Cardiac muscle cell (in vitro differentiated cells and primary cell): ENCODE measurements at regions not wholly inside any gene's neighbourhood (a gene's known extent, or its start where the extent isn't known, plus 50 kb on each side); places are given as distances from the start of the nearest gene placed in this dataset.

Experiments
- DNase-seq, 2 donors: peaks; one replicate each; pipeline versions ENCODE4 v3.0.0 to v3.0.0-alpha.2; 2010 to 2017; ENCODE audit warnings: low read depth in 1 of 2, low spot score in 1 of 2
- H3K27ac ChIP-seq: fragments of 200-600 bp; sonication (generic); 2 replicates; pipeline ENCODE4 v1.5.1; 2016
- H3K27me3 ChIP-seq: fragments of 200-600 bp; sonication (generic); 2 replicates; pipeline ENCODE4 v1.6.0; 2016; ENCODE audit warnings: control low read depth
- H3K36me3 ChIP-seq: fragments of 200-600 bp; sonication (generic); 2 replicates; pipeline ENCODE4 v1.5.1; 2016; ENCODE audit warnings: control low read depth
- H3K4me1 ChIP-seq: fragments of 200-600 bp; sonication (generic); 2 replicates; pipeline ENCODE4 v1.8.1; 2017; ENCODE audit warnings: low read depth, mild to moderate bottlenecking, mixed run types
- H3K4me3 ChIP-seq: fragments of 200-600 bp; sonication (generic); 2 replicates; pipeline ENCODE4 v1.5.1; 2016; ENCODE audit warnings: mild to moderate bottlenecking
- H3K9me3 ChIP-seq: fragments of 200-600 bp; sonication (generic); 2 replicates; pipeline ENCODE4 v1.5.1; 2017; ENCODE audit warnings: low read depth, mild to moderate bottlenecking, control low read depth
- CTCF ChIP-seq: IDR thresholded peaks from 2 replicates; pipeline ENCODE4 v1.5.1; 2012; ENCODE audit warnings: low read depth, mild to moderate bottlenecking, low read length

GRCh38 chr1:79188337-79188736 lies 181.8 kb upstream of the ADGRL4 start:
- Histone ChIP-seq H3K27ac (no peak overlapping the region), H3K4me1 (no peaks in the 10 kb centered on the region)
- DNase-seq: peak in 1 of 2 donors; percentile 50

GRCh38 chr1:79186260-79186659 lies 179.7 kb upstream of the ADGRL4 start:
- no peaks in the 10 kb centered on the region for H3K4me1 ChIP-seq
- H3K36me3 ChIP-seq: no peaks in the 10 kb centered on the region
- no peak overlapping the region for H3K4me3 ChIP-seq
- TF ChIP-seq CTCF: no peak
- H3K9me3 ChIP-seq: no peaks in the 10 kb centered on the region
- no peak for DNase-seq
- no peak overlapping the region for H3K27ac ChIP-seq
- no peaks in the 10 kb centered on the region for H3K27me3 ChIP-seq

More at GRCh38 chr1:79188337-79188736, 181.8 kb upstream of the ADGRL4 start:
- no peaks in the 10 kb centered on the region for H3K36me3 ChIP-seq
- no peaks in the 10 kb centered on the region for H3K27me3 ChIP-seq
- H3K4me3 ChIP-seq: no peak overlapping the region
- TF ChIP-seq CTCF: no peak
- H3K9me3 ChIP-seq: no peaks in the 10 kb centered on the region

GRCh38 chr1:79177844-79178243 lies 171.3 kb upstream of the ADGRL4 start:
- no peak for DNase-seq

GRCh38 chr1:79161077-79161476 lies 154.5 kb upstream of the ADGRL4 start:
- H3K27me3 ChIP-seq: no peaks in the 10 kb centered on the region
- no peak for TF ChIP-seq CTCF
- H3K9me3 ChIP-seq: no peaks in the 10 kb centered on the region

More at GRCh38 chr1:79177844-79178243, 171.3 kb upstream of the ADGRL4 start:
- H3K36me3 ChIP-seq: no peaks in the 10 kb centered on the region
- H3K27me3 ChIP-seq: no peaks in the 10 kb centered on the region
- no peaks in the 10 kb centered on the region for H3K9me3 ChIP-seq
- H3K4me1 ChIP-seq: no peaks in the 10 kb centered on the region
- H3K4me3 ChIP-seq: no peak overlapping the region
- no peak overlapping the region for H3K27ac ChIP-seq
- no peak for TF ChIP-seq CTCF

GRCh38 chr1:79155991-79156390 lies 149.5 kb upstream of the ADGRL4 start:
- DNase-seq: no peak
- H3K4me3 ChIP-seq: no peak overlapping the region
- H3K27ac ChIP-seq: no peak overlapping the region
- H3K4me1 ChIP-seq: peaks cover 9% of the 10 kb centered on the region
- no peaks in the 10 kb centered on the region for H3K36me3 ChIP-seq
- TF ChIP-seq CTCF: no peak
- H3K9me3 ChIP-seq: no peaks in the 10 kb centered on the region
- H3K27me3 ChIP-seq: no peaks in the 10 kb centered on the region

More at GRCh38 chr1:79161077-79161476, 154.5 kb upstream of the ADGRL4 start:
- no peaks in the 10 kb centered on the region for H3K36me3 ChIP-seq
- no peak overlapping the region for H3K4me3 ChIP-seq
- DNase-seq: peak in 1 of 2 donors; percentile 67
- no peak overlapping the region for H3K27ac ChIP-seq
- peaks cover under 1% of the 10 kb centered on the region for H3K4me1 ChIP-seq
